NCI-H345 (cell line): ENCODE measurements at regions not wholly inside any gene's neighbourhood (a gene's known extent, or its start where the extent isn't known, plus 50 kb on each side); places are given as distances from the start of the nearest gene placed in this dataset.
"Not testable (repeated sequence)": the region's sequence is repeated elsewhere in the genome, so short reads cannot be mapped to it uniquely, and the experiment has no call there.

Experiments used
- DNase-seq: peaks from one replicate; lab custom pipeline; 2025; lab: John Stamatoyannopoulos, UW

DNA sequence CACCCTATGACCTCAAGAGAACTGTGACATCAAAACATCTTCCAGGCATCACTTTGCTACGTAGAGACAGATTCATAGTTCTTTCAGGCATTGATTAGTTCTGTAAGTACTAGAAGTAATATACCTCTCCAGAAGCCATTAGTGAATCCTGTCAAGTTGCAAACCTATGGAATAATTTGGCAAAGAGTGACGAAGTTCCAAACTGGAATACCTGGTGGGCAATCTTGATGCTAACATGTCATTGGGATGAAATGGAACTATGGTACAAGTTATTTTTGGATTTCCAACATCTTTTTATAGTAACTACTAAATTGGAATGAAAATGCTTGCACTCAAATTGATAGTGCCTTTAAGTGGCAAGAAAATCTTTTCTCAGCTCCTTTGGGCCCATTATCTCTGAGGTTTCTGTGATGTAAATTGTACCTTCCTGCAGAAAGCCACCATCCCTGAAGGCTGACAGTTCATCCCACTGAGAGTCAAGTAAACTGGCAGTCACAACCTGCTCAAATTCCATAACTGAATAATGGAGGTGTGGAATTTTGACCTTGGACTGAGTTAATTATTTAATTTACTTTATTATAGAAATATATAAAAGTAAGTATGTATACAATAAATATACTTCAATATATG, 435.5 kb downstream of the DTWD2 start:
- DNase-seq, result no peak

DNA sequence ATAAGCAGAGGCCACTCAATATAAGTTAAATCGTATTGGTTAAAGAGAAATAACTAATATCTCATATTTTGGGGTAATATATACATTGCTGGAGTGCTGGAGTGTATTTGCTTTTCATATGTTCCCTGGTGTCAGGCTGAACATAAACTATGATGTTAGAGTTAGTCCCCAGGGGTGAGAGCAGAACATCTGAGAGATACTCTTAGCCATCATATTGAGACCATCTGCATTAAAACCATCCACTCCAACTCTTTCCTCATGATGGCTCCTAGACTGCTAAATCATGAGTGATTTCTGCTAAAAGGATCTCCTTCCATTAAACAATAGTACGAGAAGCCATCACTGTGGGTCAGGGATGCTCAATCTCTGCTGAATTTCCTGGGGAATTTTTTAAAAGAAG, 436.2 kb downstream of the DTWD2 start:
- DNase-seq, result no peak

DNA sequence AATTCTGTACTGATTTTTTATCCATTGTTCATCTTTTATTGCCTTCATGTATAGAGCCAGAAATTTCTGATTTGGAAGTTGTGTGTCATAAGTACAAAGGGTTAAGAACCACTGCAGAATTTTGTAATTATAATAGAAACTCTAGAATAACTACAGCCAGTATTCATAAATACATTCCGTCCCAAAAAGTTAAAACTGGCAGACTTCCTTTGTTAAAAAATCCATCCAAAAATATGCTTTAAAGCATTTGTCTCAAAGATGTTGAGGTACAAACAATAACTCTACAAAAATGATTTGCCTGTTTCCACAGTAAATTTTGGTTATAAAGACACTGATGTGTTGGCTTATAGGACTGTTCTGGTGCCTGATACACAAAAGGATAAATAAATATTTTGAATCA, 436.6 kb downstream of the DTWD2 start:
- DNase-seq, result no peak

DNA sequence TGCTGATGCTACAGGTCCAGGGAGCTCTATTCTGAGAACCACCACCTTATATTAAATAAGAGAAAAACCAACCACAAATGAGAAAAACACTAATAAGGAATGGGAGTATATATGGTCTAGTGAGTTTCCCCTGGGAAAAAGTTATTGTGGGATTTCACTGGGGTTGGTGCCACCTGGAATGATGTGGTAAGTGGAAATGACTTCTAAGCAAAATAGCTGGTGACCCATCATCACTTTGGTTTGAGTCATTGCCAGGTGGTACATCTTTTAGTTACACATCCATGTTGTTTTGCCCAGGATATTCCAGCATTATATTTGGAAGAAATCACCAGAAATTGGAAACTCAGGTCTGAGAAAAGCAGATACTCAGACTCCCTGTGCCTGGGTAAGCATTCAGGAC, 437.3 kb downstream of the DTWD2 start:
- no peak for DNase-seq

DNA sequence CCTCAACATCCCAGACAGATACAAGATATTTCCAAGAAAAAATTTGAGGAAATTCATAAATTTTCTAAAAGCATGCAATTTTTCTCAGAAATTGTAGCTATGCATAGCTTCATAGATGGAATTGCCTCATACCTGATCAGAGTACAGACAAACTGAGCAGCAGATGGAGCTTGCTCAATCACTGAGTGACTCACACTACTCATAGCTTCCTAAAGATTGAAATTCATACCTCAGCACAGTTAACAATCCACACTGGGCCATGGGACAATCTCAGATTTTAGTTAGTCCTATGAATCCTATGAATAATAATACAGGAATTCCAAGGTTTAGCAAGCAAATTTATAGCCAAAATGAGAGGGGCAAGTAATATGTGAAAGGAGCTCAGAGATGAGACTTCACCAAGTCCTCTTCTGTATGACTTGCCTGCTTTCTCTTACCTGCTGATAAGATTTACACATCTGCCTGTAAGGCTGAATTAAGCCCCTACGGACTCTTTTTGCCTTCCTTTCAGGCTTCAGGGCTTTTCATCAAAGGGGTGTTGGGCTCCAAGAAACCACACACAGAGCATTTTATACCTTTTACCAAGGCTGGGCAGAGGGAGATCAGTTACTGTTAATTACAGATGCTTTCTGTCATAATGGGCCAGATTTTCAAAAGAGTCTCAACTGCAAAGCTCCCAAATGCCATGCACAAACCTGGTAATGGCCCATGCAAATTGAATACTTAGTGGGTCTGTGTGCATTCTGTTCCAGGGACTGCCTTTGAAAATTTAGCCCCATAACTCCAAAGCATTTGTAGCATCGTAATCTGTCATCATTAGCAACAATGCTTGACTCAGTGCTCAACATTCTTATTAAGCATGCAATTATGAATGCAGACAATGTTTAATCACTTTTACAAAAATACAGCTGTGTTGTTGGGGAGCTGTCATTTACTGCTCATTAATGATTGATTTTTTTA, 439.3 kb downstream of the DTWD2 start:
- DNase-seq, result no peak

DNA sequence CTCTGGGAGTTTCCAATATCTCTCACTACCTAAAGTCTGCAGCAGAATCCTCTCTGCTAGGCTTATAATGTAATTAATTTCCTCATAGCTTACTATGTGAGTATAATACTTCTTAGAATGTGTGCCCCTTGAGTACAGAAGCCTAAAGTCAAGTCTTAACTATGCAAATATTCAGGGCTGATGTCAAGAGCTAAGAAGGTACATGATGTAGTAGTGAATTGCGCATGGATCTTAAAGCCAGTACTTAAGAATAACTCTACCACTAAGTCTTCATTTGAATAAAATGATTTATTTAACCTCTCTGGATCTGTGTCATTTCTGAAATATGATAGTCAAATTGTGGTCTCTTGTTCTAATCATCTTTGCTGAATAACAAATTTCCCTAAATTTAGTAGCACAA, 442.9 kb downstream of the DTWD2 start:
- DNase-seq, result no peak

DNA sequence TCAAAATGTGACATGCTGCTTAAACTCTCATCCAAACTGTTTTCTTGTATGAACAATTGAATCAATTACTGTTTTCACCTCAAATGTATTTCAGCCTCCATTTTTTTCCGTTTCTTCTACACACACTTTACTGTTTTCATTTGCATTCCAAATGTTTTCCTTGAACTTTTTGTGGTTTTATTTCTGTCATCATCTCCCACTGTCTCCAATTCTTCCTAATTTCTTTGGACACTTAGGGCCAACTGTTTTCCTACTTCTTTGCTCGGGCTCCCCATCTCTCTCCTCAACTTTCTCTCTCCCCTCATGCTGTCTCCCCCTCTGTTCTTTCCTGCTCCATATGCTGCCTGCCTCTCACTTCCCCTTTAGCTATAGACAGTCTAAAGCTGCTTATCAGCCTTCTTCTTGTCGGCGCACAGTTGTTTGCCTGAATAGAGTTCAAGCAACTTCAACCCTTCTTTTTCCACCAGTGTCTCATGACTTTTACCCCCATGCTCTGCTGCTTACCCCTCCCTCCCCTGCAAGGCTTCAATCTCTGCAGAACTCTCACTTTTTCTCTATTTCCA, 443.4 kb downstream of the DTWD2 start:
- no peak for DNase-seq

DNA sequence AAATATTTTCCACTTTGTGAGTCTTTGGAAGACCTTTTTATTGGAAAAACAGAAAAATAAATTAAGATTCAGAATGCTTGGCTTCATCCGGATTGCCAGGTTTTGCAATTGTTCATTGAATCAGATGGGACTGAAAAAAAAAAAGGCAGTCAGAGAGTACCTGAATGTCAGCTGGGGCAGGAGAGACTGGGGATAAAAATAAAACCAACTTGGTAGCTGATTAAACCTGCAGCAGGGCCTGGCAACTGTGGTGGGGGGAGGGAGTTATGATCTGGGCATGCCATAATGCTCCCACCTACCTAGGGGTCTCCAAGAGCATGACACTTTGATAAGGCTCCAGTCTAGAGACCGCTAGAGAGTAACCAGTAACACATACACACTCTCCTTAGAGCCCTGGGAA, 454.4 kb downstream of the DTWD2 start:
- DNase-seq, result no peak

DNA sequence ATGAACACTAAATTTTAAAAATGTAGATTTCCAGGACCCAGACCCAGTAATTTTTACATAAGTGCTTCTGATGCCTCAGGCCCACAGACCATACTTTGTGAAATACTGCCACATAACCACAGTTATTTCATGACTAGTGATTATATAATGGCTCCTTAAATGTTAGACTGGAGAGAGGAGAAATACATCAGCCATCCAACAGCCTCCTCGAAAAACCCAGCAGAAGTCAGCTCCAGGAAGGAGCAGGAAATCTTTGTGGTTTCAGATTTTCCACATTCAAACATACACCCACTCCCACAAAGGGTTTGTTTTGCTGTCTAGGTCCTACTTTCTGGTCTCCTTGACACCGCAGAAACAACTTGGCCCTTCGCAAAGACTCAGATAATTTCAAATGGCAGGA, 455.2 kb downstream of the DTWD2 start:
- DNase-seq, result no peak

DNA sequence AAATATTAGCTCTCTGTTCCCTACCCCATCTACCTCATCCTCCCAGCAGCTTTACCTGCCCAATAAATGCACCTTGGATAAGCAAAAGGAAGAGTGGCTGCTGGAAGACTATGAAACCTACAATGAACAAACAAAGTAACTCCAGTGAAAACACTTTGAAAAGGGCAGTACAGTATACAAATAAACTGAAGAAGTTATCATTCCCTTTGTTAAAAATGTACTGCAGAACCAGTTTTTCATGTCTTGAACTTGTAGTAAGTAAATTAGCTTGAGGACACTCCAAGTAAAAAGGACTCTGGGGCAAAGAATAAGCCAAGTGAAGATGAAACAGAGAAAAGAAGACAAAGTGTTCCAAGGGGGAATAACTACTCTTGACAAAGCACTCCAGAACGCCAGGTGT, 457.1 kb downstream of the DTWD2 start:
- DNase-seq, result no peak

DNA sequence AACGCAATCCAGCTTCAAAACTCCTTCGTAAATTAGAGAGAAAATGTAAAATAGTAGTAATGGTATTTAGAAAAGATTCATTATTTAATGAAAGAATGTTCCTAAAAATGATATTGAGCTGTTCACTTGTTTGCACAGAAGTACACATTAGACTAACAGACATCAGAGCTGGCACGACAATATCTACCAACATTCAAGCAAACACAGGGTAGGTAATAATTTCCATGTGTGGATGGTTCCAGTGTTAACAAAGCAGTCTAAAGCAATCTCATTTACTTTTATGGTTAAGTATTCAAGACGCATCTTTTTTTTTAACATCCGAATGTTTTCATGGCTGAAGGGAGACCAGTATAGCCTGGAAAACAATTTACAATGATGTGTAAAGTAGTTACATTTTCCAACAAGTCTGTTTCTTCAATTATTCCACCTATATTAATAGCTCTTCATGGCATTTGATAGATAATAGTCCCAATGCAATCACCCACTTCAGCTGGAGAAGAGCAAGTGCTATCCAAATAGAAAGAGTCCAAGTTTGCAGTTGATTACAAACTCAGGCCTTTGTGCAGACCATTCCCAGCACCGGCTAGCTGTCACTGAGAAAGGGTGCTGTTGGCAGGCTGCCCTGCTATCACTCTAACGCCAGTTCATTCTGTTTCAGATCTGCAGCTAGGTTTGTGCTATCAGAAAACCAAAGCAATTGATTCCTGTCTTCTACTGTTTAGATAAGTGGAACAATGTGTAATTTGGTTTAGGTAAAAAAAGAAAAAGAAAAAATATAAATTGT, 458.8 kb downstream of the DTWD2 start:
- no peak for DNase-seq

DNA sequence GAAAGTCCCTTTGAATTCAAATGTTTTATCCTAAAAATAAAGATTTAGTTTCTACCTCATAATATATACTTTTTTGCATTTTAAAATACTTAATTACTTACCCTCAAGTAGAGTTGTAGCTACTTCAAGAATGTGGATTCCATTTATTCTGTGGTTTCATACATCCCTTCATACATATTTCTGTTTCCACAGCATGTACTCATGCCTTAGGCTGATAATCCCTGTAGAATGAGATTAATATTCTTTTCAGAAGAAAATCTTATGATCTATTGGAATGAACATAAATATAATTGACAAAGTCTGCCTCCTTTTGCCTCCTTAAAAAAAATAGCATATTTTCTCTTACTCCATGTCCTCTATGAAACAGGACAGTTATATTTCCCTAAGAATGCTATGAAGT, 465.7 kb downstream of the DTWD2 start:
- no peak for DNase-seq

DNA sequence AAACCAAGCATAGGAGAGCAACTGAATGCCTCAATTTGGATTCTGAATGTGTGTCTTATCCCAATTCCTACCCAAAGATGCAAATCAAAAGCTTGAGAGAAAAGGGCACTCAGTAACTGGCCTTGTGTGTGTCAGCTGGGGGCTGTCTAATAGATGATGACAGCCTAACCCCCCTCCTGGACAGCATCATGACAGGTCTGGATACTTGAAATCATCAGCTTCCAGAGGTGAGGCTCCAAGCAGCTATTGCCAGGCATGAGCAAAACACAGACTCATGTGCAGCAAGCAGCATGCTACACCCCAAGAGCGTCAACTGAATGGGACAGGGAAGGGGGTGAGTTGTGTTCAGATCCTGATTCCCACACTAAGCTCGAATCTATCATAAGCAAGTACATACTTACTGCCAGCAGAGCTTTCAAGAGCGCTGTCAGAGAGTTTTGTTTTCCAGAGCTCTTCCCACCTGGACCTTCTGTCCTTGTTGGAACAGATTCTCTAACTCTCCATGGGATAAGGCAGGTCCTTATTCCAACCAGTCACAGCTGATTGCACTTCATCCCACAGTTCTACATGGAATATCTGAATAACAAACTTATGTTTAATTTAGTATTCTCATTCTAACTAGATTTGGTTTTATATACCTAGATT, 467.5 kb downstream of the DTWD2 start:
- no peak for DNase-seq

DNA sequence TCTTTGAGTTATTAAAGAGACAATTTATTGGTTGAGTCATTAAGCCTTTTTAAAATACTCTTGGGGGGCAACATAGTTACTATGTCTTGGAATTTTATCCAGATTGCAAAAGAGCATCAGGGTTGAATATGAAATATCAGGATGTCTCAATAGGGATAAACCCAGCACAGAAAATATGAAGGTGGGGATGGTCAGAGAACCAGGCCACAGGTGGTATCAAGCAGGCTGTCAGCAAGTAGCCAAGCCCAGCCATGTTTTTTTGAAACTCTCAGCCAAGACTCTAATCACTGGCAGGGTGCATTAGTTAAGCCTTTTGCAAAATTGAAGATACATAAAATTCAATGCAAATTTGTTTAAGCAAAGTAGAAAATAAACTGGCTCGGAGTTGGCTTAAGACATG, 468.9 kb downstream of the DTWD2 start:
- DNase-seq, result no peak

DNA sequence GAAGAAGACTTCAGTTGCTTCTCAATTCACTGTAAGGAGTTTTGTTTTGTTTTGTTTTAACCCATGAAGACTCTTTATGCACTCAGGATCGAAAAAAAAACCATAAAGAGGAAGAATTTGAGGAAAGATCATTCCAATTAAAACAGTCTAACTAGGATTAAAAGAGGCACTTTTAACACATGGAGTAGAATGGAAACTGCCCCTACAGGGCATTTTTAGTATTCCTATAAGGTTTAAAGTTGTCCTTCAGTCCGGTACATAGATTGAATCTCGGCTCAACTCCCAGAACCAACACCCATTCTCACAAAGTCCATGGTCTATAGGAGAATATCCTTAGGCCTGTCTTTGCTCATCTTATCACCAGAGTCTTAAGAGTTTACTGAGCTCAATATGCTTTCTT, 469.6 kb downstream of the DTWD2 start:
- no peak for DNase-seq

DNA sequence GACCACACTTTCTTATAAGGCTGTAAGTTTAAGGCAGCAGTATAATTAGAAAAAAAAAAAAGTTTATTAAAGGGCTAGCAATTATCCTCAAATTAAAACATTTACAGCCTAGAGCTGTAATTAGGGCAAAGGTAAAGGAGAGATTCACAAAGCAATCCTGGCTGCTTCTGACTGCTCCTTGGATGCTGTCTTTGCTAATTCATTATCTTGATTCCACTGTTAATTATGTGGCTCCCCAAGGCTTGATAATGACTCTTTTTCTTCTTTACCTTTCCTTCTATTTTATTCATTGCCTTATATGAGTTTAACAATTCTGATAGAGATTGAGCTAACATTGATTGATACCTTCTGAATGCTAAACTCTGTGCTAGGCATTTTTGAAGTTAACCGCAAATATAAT, 476.5 kb downstream of the DTWD2 start:
- no peak for DNase-seq

DNA sequence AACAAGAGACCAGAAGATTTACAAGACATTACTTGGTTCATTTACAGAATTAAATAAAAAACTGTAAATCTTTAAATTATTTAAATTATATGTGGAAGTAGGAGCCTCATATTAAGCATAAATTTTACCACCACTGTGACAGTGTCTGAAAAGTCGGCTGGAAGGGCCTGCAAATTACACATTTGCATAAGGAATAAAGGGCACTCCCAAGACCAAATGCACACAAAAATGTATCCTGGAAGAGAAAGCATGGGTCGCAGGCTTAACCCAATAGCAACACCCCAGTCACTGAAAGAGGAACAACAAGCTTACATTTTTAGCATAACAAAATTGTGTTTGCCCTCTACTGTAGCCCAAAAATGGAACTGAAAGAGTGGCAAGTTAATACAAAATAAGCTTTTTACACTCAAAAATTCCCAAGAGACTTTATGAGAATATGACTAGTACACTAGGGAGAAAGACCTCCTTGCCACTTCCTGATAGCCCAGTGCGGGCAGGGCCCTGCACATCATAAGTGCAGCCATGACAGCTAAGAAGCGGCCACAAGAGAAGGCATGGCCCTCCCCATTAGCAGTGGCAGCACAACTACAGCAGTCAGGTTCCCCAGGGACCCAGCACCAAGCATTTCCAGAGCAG, 482.0 kb downstream of the DTWD2 start:
- DNase-seq, result no peak

DNA sequence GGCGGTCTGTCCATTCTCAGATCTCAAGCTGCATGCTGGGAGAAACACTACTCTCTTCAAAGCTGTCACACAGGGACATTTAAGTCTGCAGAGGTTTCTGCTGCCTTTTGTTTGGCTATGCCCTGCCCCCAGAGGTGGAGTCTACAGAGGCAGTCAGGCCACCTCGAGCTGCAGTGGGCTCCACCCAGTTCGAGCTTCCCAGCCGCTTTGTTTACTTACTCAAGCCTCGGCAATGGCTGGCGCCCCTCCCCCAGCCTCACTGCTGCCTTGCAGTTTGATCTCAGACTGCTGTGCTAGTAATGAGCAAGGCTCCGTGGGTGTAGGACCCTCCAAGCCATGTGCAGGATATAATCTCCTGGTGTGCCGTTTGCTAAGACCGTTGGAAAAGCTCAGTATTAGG, 486.1 kb downstream of the DTWD2 start:
- not testable (repeated sequence) for DNase-seq

DNA sequence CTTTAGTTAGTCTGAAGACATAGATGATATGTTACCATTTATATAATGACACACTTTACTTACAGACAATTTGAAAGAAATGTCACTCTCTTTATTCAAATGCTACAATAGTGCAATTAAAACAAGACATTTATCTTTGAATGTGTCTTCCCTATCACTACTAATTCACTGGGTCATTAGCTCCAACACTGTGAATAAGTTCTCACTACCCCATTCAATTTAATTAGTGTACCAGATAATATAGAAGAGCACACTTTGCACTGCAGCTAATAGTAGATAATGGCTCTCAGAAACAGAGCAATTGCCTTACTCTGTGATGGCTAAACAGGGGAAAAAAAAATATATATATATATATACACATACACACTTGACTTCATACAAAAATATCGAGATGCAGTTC, 497.0 kb downstream of the DTWD2 start:
- DNase-seq, result no peak

DNA sequence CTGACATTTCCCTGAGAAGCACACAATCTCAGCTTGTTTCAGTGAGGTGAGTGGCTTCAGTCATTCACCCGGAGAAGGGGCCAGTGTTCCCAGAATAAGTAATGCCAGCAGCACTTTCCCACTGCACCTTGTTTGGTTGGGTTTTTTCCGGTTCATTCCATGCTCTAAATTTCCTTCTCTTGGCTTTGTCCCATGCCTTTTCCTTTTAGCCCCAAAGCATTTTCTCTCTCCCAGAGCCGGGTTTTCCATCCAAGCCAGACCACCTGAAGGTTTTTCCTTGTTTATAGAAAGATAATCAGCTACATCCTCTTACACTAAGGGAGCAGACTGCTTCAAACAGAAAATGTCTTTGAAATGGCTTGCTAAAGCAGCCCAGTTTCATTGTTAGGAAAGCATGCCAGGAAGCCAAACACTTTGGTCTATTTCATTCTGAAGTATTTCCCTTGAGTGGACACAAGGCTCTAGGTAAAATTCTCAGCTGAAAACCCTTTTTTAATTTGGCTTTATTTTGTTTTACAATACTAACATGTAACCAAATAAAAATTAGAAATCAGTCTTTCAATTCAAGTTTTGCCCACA, 501.6 kb downstream of the DTWD2 start:
- DNase-seq, result no peak

DNA sequence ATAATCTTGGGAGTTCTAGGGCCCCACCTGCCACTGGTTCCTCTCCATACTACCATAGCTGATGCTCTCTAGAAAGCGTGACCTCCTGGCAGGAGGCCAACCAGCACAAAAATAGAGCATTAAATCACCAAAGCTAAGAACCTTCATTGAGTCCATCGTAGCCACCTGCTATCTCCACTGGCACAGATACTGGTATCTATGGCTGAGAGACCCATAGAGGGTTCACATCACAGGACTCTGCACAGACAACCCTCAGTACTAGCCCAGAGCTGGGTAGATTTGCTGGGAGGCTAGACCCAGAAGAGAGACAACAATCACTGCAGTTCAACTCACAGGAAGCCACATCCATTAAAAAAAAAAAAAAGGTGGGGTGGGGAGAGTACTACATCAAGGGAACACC, 509.1 kb downstream of the DTWD2 start:
- DNase-seq, result no peak
